ENCODE measurements at regions not wholly inside any gene's neighbourhood (a gene's known extent, or its start where the extent isn't known, plus 50 kb on each side); places are given as distances from the start of the nearest gene placed in this dataset.

GRCh38 chr15:69722924-69723323, 270.3 kb downstream of the RPLP1 start:
- no peak for TF ChIP-seq CTCF (IDR thresholded peaks at IDR 0.05)
- no peak for TF ChIP-seq POLR2A (IDR thresholded peaks at IDR 0.05)
